ENCODE measurements at regions not wholly inside any gene's neighbourhood (a gene's known extent, or its start where the extent isn't known, plus 50 kb on each side); places are given as distances from the start of the nearest gene placed in this dataset.
A peak's percentile ranks its signal among the peaks of the same experiment; 100 is the strongest.

- no peak for ATAC-seq (ENCODE audit: insufficient read depth, low FRiP score)
These were observed 143.4 kb upstream of the GPC1 start for GRCh38 chr2:240292035-240292574.

GRCh38 chr2:240292619-240293525 lies 142.6 kb upstream of the GPC1 start:
- H3K27me3 ChIP-seq (ENCODE audit: control insufficient read depth in 3 of 3, insufficient read depth in 3 of 3, low read length in 2 of 3): no peaks in the 10 kb centered on the region
- no peaks in the 10 kb centered on the region for H3K9me3 ChIP-seq (ENCODE audit: control insufficient read depth in 4 of 4, insufficient read depth in 3 of 4, low read length in 3 of 4)
- H3K4me1 ChIP-seq (ENCODE audit: control insufficient read depth in 5 of 5, insufficient read depth in 5 of 5, low read length in 5 of 5): peaks cover 0 to 18% (median 0%) of the 10 kb centered on the region in 5 donors
- H3K36me3 ChIP-seq (ENCODE audit: control insufficient read depth in 4 of 4, insufficient read depth in 4 of 4, low read length in 4 of 4): no peaks in the 10 kb centered on the region
- TF ChIP-seq CTCF (IDR thresholded peaks at IDR 0.05; ENCODE audit: control extremely low read depth, extremely low read depth): no peak
- peak overlapping the region in 1 of 2 donors; percentile 67 for H3K27ac ChIP-seq (ENCODE audit: low read depth in 1 of 2, low read length in 1 of 2)
- no peak for DNase-seq
- 86 to 90% methylated on average over 15 of the region's 15 CpGs for WGBS, 2 donors
- H3K9ac ChIP-seq (ENCODE audit: insufficient read depth in 1 of 2, low read length in 2 of 2): no peak overlapping the region
- no peak overlapping the region for H3K4me3 ChIP-seq
- no peak for ATAC-seq (ENCODE audit: insufficient read depth, low FRiP score)

More at GRCh38 chr2:240292035-240292574, 143.4 kb upstream of the GPC1 start:
- H3K36me3 ChIP-seq (ENCODE audit: control insufficient read depth in 4 of 4, insufficient read depth in 4 of 4, low read length in 4 of 4): no peaks in the 10 kb centered on the region
- no peaks in the 10 kb centered on the region for H3K27me3 ChIP-seq (ENCODE audit: control insufficient read depth in 3 of 3, insufficient read depth in 3 of 3, low read length in 2 of 3)
- DNase-seq: no peak
- TF ChIP-seq CTCF (IDR thresholded peaks at IDR 0.05; ENCODE audit: control extremely low read depth, extremely low read depth): no peak
- WGBS, 2 donors: 72 to 81% methylated on average over 8 of the region's 8 CpGs
- no peak overlapping the region for H3K27ac ChIP-seq (ENCODE audit: low read depth in 1 of 2, low read length in 1 of 2)
- H3K4me1 ChIP-seq (ENCODE audit: control insufficient read depth in 5 of 5, insufficient read depth in 5 of 5, low read length in 5 of 5): peaks cover 0 to 13% (median 0%) of the 10 kb centered on the region in 5 donors
- H3K4me3 ChIP-seq: no peak overlapping the region
- no peaks in the 10 kb centered on the region for H3K9me3 ChIP-seq (ENCODE audit: control insufficient read depth in 4 of 4, insufficient read depth in 3 of 4, low read length in 3 of 4)
- H3K9ac ChIP-seq (ENCODE audit: insufficient read depth in 1 of 2, low read length in 2 of 2): no peak overlapping the region

- Histone ChIP-seq H3K27me3 (ENCODE audit: control insufficient read depth in 3 of 3, insufficient read depth in 3 of 3, low read length in 2 of 3) (no peaks in the 10 kb centered on the region), H3K4me3 (no peak overlapping the region), H3K9ac (ENCODE audit: insufficient read depth in 1 of 2, low read length in 2 of 2) (peak overlapping the region in 1 of 2 donors; percentile 25), H3K4me1 (ENCODE audit: control insufficient read depth in 5 of 5, insufficient read depth in 5 of 5, low read length in 5 of 5) (peaks cover 0 to 22% (median 0%) of the 10 kb centered on the region in 5 donors), H3K36me3 (ENCODE audit: control insufficient read depth in 4 of 4, insufficient read depth in 4 of 4, low read length in 4 of 4) (no peaks in the 10 kb centered on the region), H3K27ac (ENCODE audit: low read depth in 1 of 2, low read length in 1 of 2) (peak overlapping the region in 1 of 2 donors; percentile 67), H3K9me3 (ENCODE audit: control insufficient read depth in 4 of 4, insufficient read depth in 3 of 4, low read length in 3 of 4) (no peaks in the 10 kb centered on the region)
- peak; percentile 29 to 65 (median 53) for DNase-seq
- WGBS, 2 donors: 69 to 81% methylated on average over 24 of the region's 24 CpGs
- ATAC-seq (ENCODE audit: insufficient read depth, low FRiP score): no peak
- TF ChIP-seq CTCF (IDR thresholded peaks at IDR 0.05; ENCODE audit: control extremely low read depth, extremely low read depth): no peak
These were observed 141.7 kb upstream of the GPC1 start for GRCh38 chr2:240293557-240294461.

Data from lung (tissue), 11 donors.